Astrocyte (in vitro differentiated cells and primary cell): ENCODE measurements at regions not wholly inside any gene's neighbourhood (a gene's known extent, or its start where the extent isn't known, plus 50 kb on each side); places are given as distances from the start of the nearest gene placed in this dataset.

Experiments used
- CTCF ChIP-seq: IDR thresholded peaks from 2 replicates; pipeline ENCODE4 v1.5.1; 2011; ENCODE audit warnings: low read depth, mild to moderate bottlenecking, inconsistent platforms, low read length, moderate library complexity; ENCODE audit not compliant: insufficient read depth
- EZH2 ChIP-seq: IDR thresholded peaks from 2 replicates; pipeline ENCODE4 v1.6.1; 2012; ENCODE audit warnings: mild to moderate bottlenecking, low read length, inconsistent platforms; ENCODE audit not compliant: insufficient read depth

- TF ChIP-seq CTCF (no peak), EZH2 (no peak)
Measured at GRCh38 chr20:54928564-54928963, 453.2 kb downstream of the DOK5 start.
